ENCODE measurements at regions not wholly inside any gene's neighbourhood (a gene's known extent, or its start where the extent isn't known, plus 50 kb on each side); places are given as distances from the start of the nearest gene placed in this dataset.

GRCh38 chr14:70245026-70245425, 56.3 kb upstream of the SLC8A3 start:
- TF ChIP-seq ZBTB1 (CRISPR knock-in tag; IDR thresholded peaks at IDR 0.05; ENCODE audit: borderline replicate concordance, low read depth) (no peak), MBD2 (IDR thresholded peaks at IDR 0.05; ENCODE audit: borderline replicate concordance, low read depth) (no peak), EGR1 (conservative IDR thresholded peaks at IDR 0.05) (no peak), ESRRB (CRISPR knock-in tag; IDR thresholded peaks at IDR 0.05; ENCODE audit: borderline replicate concordance) (no peak), ZSCAN29 (IDR thresholded peaks at IDR 0.05) (no peak), SMARCC2 (IDR thresholded peaks at IDR 0.05; ENCODE audit: low read depth) (no peak), SIN3B (IDR thresholded peaks at IDR 0.05; ENCODE audit: low read depth) (no peak), CTCF (IDR thresholded peaks at IDR 0.05 in 2 of 3, conservative IDR thresholded peaks at IDR 0.05 in 1 of 3; ENCODE audit: insufficient read depth in 2 of 3, low read depth in 1 of 3, low read length in 3 of 3) (no peak), BCOR (IDR thresholded peaks at IDR 0.05) (no peak), TCF7 (IDR thresholded peaks at IDR 0.05; ENCODE audit: borderline replicate concordance) (no peak), PCBP2 (IDR thresholded peaks at IDR 0.05; ENCODE audit: low read depth, low read length, poor library complexity, severe bottlenecking) (no peak)

Data from K562 (cell line).